Panc1 (cell line): ENCODE measurements at regions not wholly inside any gene's neighbourhood (a gene's known extent, or its start where the extent isn't known, plus 50 kb on each side); places are given as distances from the start of the nearest gene placed in this dataset.

ENCODE experiments used
- ATAC-seq: fragments of 200-7000 bp; cut with Tn5 transposase; 2 replicates; pipeline ENCODE4 v1.9.1; 2020; ENCODE audit warnings: mild to moderate bottlenecking, moderate library complexity
- BruUV-seq: library from RNA; stranded (reverse); fragments of 400-500 nt; replicated peaks from 2 replicates; lab custom pipeline; 2021; lab: Mats Ljungman, UMichigan
- CTCF ChIA-PET: fragments of 300-600 bp; sonication (Branson Sonifier 250); formaldehyde crosslinking; loops from one replicate; lab custom pipeline; 2022; ENCODE audit warnings: antibody characterized with exemption; lab: Charles Lee
- POLR2A ChIA-PET: fragments of 300-600 bp; sonication (Branson Sonifier 250); formaldehyde crosslinking; loops from one replicate; lab custom pipeline; 2022; ENCODE audit warnings: antibody characterized with exemption; lab: Charles Lee
- DNase-seq: peaks from one replicate; pipeline ENCODE4 v3.0.0-alpha.2; 2010; ENCODE audit warnings: low read depth, low spot score
- H3K27ac ChIP-seq: 2 replicates; pipeline ENCODE4 v1.5.1; 2011; ENCODE audit warnings: mild to moderate bottlenecking, low read length, inconsistent platforms
- H3K27me3 ChIP-seq: fragments of 200-500 bp; sonication (Bioruptor generic); 2 replicates; pipeline ENCODE4 v1.6.0; 2014; ENCODE audit warnings: low read length, inconsistent platforms; ENCODE audit not compliant: control insufficient read depth, insufficient read depth
- H3K36me3 ChIP-seq: fragments of 200-500 bp; sonication (Bioruptor generic); 2 replicates; pipeline ENCODE4 v1.5.1; 2014; ENCODE audit warnings: inconsistent platforms, mild to moderate bottlenecking, low read length, moderate library complexity; ENCODE audit not compliant: control insufficient read depth, insufficient read depth
- H3K4me1 ChIP-seq: 2 replicates; pipeline ENCODE4 v1.5.1; 2011; ENCODE audit warnings: inconsistent platforms, mild to moderate bottlenecking, low read length, moderate library complexity; ENCODE audit not compliant: control insufficient read depth, insufficient read depth
- H3K4me3 ChIP-seq, 2 experiments: 2 replicates each; pipeline ENCODE4 v1.5.1; 2011 to 2012; ENCODE audit warnings: low read depth in 2 of 2, low read length in 2 of 2, mild to moderate bottlenecking in 2 of 2, inconsistent platforms in 1 of 2, moderate library complexity in 1 of 2
- H3K9me3 ChIP-seq: fragments of 200-500 bp; sonication (Bioruptor generic); 2 replicates; pipeline ENCODE4 v1.5.1; 2014; ENCODE audit warnings: low read depth, mild to moderate bottlenecking, inconsistent platforms, low read length, moderate library complexity; ENCODE audit not compliant: control insufficient read depth, insufficient read depth
- POLR2AphosphoS5 ChIP-seq: IDR thresholded peaks from 2 replicates; pipeline ENCODE4 v1.6.1; 2012; ENCODE audit warnings: mild to moderate bottlenecking, low read depth, low read length, moderate library complexity
- SIN3A ChIP-seq: IDR thresholded peaks from 2 replicates; pipeline ENCODE4 v1.6.1; 2012; ENCODE audit warnings: low read depth, mild to moderate bottlenecking, low read length, moderate library complexity, borderline replicate concordance; ENCODE audit not compliant: insufficient read depth
- TCF7L2 ChIP-seq: IDR thresholded peaks from 2 replicates; pipeline ENCODE4 v1.6.1; 2011; ENCODE audit warnings: mild to moderate bottlenecking, low read depth, low read length, inconsistent platforms
- in situ Hi-C: cut with HindIII; loops from 2 replicates; pipeline ENCODE4 v1.10.0; 2016; ENCODE audit warnings: low sequenced_read_pairs, low pct_unique_long_range_greater_than_20kb
- intact Hi-C: fragments of 100-400 bp; cut with micrococcal nuclease; formaldehyde crosslinking; loops from one replicate; pipeline ENCODE4 v1.10.0; 2022; ENCODE audit not compliant: unreplicated experiment
- TF ChIP-seq, protein P1 (sequence below), 2 experiments: IDR thresholded peaks; 2 replicates each; pipeline ENCODE4 v1.6.1; 2011 to 2012; ENCODE audit warnings: low read depth in 2 of 2, control low read depth in 1 of 2, low read length in 1 of 2, mild to moderate bottlenecking in 1 of 2, moderate library complexity in 1 of 2; ENCODE audit not compliant: insufficient read depth in 1 of 2
- TF ChIP-seq, protein P2 (sequence below): fragments of 450-650 bp; IDR thresholded peaks from 2 replicates; pipeline ENCODE4 v1.5.1; 2017; ENCODE audit warnings: mild to moderate bottlenecking

- Histone ChIP-seq H3K27ac (no peak overlapping the region), H3K36me3 (no peaks in the 10 kb centered on the region), H3K27me3 (no peaks in the 10 kb centered on the region), H3K4me3 (no peak overlapping the region), H3K4me1 (no peaks in the 10 kb centered on the region), H3K9me3 (no peaks in the 10 kb centered on the region)
- in situ Hi-C loops: no loop called here
- ChIA-PET POLR2A (no interaction called here), CTCF (no interaction called here)
- TF ChIP-seq, protein P1, sequence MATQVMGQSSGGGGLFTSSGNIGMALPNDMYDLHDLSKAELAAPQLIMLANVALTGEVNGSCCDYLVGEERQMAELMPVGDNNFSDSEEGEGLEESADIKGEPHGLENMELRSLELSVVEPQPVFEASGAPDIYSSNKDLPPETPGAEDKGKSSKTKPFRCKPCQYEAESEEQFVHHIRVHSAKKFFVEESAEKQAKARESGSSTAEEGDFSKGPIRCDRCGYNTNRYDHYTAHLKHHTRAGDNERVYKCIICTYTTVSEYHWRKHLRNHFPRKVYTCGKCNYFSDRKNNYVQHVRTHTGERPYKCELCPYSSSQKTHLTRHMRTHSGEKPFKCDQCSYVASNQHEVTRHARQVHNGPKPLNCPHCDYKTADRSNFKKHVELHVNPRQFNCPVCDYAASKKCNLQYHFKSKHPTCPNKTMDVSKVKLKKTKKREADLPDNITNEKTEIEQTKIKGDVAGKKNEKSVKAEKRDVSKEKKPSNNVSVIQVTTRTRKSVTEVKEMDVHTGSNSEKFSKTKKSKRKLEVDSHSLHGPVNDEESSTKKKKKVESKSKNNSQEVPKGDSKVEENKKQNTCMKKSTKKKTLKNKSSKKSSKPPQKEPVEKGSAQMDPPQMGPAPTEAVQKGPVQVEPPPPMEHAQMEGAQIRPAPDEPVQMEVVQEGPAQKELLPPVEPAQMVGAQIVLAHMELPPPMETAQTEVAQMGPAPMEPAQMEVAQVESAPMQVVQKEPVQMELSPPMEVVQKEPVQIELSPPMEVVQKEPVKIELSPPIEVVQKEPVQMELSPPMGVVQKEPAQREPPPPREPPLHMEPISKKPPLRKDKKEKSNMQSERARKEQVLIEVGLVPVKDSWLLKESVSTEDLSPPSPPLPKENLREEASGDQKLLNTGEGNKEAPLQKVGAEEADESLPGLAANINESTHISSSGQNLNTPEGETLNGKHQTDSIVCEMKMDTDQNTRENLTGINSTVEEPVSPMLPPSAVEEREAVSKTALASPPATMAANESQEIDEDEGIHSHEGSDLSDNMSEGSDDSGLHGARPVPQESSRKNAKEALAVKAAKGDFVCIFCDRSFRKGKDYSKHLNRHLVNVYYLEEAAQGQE (IDR thresholded peaks at IDR 0.05; ENCODE audit: insufficient read depth in 1 of 2, low read depth in 2 of 2, low read length in 1 of 2): no peak
- TF ChIP-seq POLR2AphosphoS5 (no peak), SIN3A (no peak), TCF7L2 (no peak)
- TF ChIP-seq, protein P2, sequence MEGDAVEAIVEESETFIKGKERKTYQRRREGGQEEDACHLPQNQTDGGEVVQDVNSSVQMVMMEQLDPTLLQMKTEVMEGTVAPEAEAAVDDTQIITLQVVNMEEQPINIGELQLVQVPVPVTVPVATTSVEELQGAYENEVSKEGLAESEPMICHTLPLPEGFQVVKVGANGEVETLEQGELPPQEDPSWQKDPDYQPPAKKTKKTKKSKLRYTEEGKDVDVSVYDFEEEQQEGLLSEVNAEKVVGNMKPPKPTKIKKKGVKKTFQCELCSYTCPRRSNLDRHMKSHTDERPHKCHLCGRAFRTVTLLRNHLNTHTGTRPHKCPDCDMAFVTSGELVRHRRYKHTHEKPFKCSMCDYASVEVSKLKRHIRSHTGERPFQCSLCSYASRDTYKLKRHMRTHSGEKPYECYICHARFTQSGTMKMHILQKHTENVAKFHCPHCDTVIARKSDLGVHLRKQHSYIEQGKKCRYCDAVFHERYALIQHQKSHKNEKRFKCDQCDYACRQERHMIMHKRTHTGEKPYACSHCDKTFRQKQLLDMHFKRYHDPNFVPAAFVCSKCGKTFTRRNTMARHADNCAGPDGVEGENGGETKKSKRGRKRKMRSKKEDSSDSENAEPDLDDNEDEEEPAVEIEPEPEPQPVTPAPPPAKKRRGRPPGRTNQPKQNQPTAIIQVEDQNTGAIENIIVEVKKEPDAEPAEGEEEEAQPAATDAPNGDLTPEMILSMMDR: no peak
- no TSS peak for BruUV-seq
- ATAC-seq (no peak), DNase-seq (no peak)
- intact Hi-C loops: no loop called here
Measured at GRCh38 chr4:78684325-78685079, 91.6 kb upstream of the BMP2K start.

DNA sequence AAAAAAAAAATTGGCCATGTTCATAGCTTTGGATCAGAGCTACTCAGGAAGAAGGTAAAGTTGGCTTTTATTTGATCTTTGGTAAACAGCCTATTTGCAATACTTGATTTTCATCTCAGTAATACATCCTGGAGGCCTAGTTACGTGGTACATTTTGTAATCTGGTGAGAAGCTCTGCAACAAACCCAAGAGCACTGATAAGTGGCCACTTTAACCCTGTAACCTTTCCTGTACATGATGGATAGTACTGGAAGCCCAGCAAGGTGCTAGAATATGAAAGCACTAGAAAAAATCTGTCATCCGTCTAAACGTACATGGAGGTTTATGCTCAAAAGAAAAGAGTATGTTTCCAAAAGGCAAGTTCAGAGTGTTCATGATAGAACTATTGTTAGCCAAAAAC lies 88.3 kb upstream of the BMP2K start:
- DNase-seq (no peak), ATAC-seq (no peak)
- CTCF ChIA-PET: interaction anchor here (0.7 kb wide), 1 partner anchor 477 kb away, joined by 5 read pairs; no protein-coding TSS in a partner anchor
- no peaks in the 10 kb centered on the region for H3K27me3 ChIP-seq
- H3K4me3 ChIP-seq: no peak overlapping the region
- H3K9me3 ChIP-seq: no peaks in the 10 kb centered on the region
- in situ Hi-C loops (no loop called here), intact Hi-C loops (no loop called here)
- BruUV-seq: no TSS peak
- POLR2A ChIA-PET: no interaction called here
- no peaks in the 10 kb centered on the region for H3K36me3 ChIP-seq
- no peak overlapping the region for H3K27ac ChIP-seq
- no peaks in the 10 kb centered on the region for H3K4me1 ChIP-seq
- TF ChIP-seq TCF7L2 (no peak), SIN3A (no peak), POLR2AphosphoS5 (no peak)
- TF ChIP-seq, protein P1 (IDR thresholded peaks at IDR 0.05; ENCODE audit: insufficient read depth in 1 of 2, low read depth in 2 of 2, low read length in 1 of 2): no peak
- TF ChIP-seq, protein P2: no peak
